Head of caudate nucleus (tissue), 42 donors: ENCODE measurements at regions not wholly inside any gene's neighbourhood (a gene's known extent, or its start where the extent isn't known, plus 50 kb on each side); places are given as distances from the start of the nearest gene placed in this dataset.
"Not testable (repeated sequence)": the region's sequence is repeated elsewhere in the genome, so short reads cannot be mapped to it uniquely, and the experiment has no call there.

Experiments
- DNase-seq, 42 donors: peaks; one replicate each; pipeline versions ENCODE4 v3.0.0 to v3.0.0-alpha.2; 2020 to 2021; ENCODE audit warnings: mixed read lengths in 7 of 42
- intact Hi-C: fragments of 100-400 bp; cut with DNase I; formaldehyde crosslinking; loops from one replicate; pipeline ENCODE4 v1.15.0; 2022

- intact Hi-C loops: no loop called here
Observed at GRCh38 chr16:62277942-62278341, 241.7 kb upstream of the CDH8 start.

GRCh38 chr16:62276637-62277036, 240.4 kb upstream of the CDH8 start:
- DNase-seq: no peak
- intact Hi-C loops: no loop called here

More at GRCh38 chr16:62277942-62278341, 241.7 kb upstream of the CDH8 start:
- no peak for DNase-seq

GRCh38 chr16:62272035-62272434, 235.8 kb upstream of the CDH8 start:
- intact Hi-C loops: no loop called here
- DNase-seq: no peak

GRCh38 chr16:62261760-62262159, 225.5 kb upstream of the CDH8 start:
- intact Hi-C loops: no loop called here
- DNase-seq: no peak

GRCh38 chr16:62258931-62259435, 222.7 kb upstream of the CDH8 start:
- intact Hi-C loops, DNase-seq: not testable (repeated sequence)

GRCh38 chr16:62256406-62256805, 220.2 kb upstream of the CDH8 start:
- intact Hi-C loops: no loop called here
- DNase-seq: peak in 2 of 42 donors; percentile 1 to 2

- no peak for DNase-seq
- intact Hi-C loops: no loop called here
Observed at GRCh38 chr16:62254847-62255246, 218.6 kb upstream of the CDH8 start.

GRCh38 chr16:62254372-62254771, 218.1 kb upstream of the CDH8 start:
- no peak for DNase-seq
- intact Hi-C loops: no loop called here

GRCh38 chr16:62253966-62254365, 217.7 kb upstream of the CDH8 start:
- DNase-seq: no peak
- intact Hi-C loops: no loop called here

GRCh38 chr16:62249069-62249468, 212.8 kb upstream of the CDH8 start:
- intact Hi-C loops: no loop called here
- DNase-seq: no peak

GRCh38 chr16:62240722-62241121, 204.5 kb upstream of the CDH8 start:
- no peak for DNase-seq
- intact Hi-C loops: no loop called here

- intact Hi-C loops: no loop called here
- DNase-seq: peak; percentile 22 to 87 (median 74)
Observed at GRCh38 chr16:62225675-62226074, 189.4 kb upstream of the CDH8 start.

- intact Hi-C loops: no loop called here
- no peak for DNase-seq
Observed at GRCh38 chr16:62224646-62225209, 188.5 kb upstream of the CDH8 start.

- intact Hi-C loops: no loop called here
- no peak for DNase-seq
Observed at GRCh38 chr16:62216837-62217236, 180.6 kb upstream of the CDH8 start.

- DNase-seq: no peak
- intact Hi-C loops: no loop called here
Observed at GRCh38 chr16:62213763-62214162, 177.5 kb upstream of the CDH8 start.

- no peak for DNase-seq
- intact Hi-C loops: no loop called here
Observed at GRCh38 chr16:62208934-62209333, 172.7 kb upstream of the CDH8 start.

GRCh38 chr16:62205459-62205858, 169.2 kb upstream of the CDH8 start:
- intact Hi-C loops: no loop called here
- DNase-seq: no peak

- intact Hi-C loops: no loop called here
- no peak for DNase-seq
Observed at GRCh38 chr16:62201911-62202310, 165.7 kb upstream of the CDH8 start.

GRCh38 chr16:62194828-62195227, 158.6 kb upstream of the CDH8 start:
- DNase-seq: no peak

GRCh38 chr16:62190426-62190825, 154.2 kb upstream of the CDH8 start:
- DNase-seq: peak in 14 of 42 donors; percentile 2 to 45 (median 14)
- intact Hi-C loops: no loop called here

More at GRCh38 chr16:62194828-62195227, 158.6 kb upstream of the CDH8 start:
- intact Hi-C loops: no loop called here

- no peak for DNase-seq
- intact Hi-C loops: no loop called here
Observed at GRCh38 chr16:62177351-62178203, 141.3 kb upstream of the CDH8 start.
